WTC11 (cell line): ENCODE measurements at regions not wholly inside any gene's neighbourhood (a gene's known extent, or its start where the extent isn't known, plus 50 kb on each side); places are given as distances from the start of the nearest gene placed in this dataset.
A peak's percentile ranks its signal among the peaks of the same experiment; 100 is the strongest.

Experiments
- ATAC-seq: fragments of 200-7000 bp; cut with Tn5 transposase; 2 replicates; pipeline ENCODE4 v1.10.0; 2021; ENCODE audit warnings: mild to moderate bottlenecking, moderate library complexity
- CTCF ChIA-PET: fragments of 300-600 bp; sonication (Branson Sonifier 250); formaldehyde crosslinking; loops from one replicate; lab custom pipeline; 2021; ENCODE audit warnings: antibody characterized with exemption; lab: Charles Lee
- POLR2A ChIA-PET: fragments of 350-600 bp; sonication (Branson Sonifier 250); formaldehyde crosslinking; loops from one replicate; lab custom pipeline; 2021; ENCODE audit warnings: antibody characterized with exemption; lab: Charles Lee
- DNase-seq: peaks from one replicate; pipeline ENCODE4 v3.0.0; 2021; ENCODE audit warnings: low spot score
- H3K27ac Mint-ChIP-seq: 2 replicates; pipeline ENCODE4 v1.8.0; 2021; ENCODE audit warnings: mixed read lengths
- H3K27me3 Mint-ChIP-seq: 2 replicates; pipeline ENCODE4 v1.8.0; 2021; ENCODE audit warnings: low read depth, mild to moderate bottlenecking, moderate library complexity, mixed read lengths
- H3K36me3 Mint-ChIP-seq: 2 replicates; pipeline ENCODE4 v1.8.0; 2021; ENCODE audit warnings: mixed read lengths
- H3K4me1 Mint-ChIP-seq: 2 replicates; pipeline ENCODE4 v1.8.0; 2022; ENCODE audit warnings: mixed read lengths
- H3K4me3 Mint-ChIP-seq: 2 replicates; pipeline ENCODE4 v1.8.0; 2021; ENCODE audit warnings: mild to moderate bottlenecking, moderate library complexity, mixed read lengths
- H3K9me3 Mint-ChIP-seq: 2 replicates; pipeline ENCODE4 v1.8.0; 2021; ENCODE audit warnings: mixed read lengths
- CBFB ChIP-seq: sonication (generic); formaldehyde crosslinking; IDR thresholded peaks from 2 replicates; pipeline ENCODE4 v1.8.1; 2022; ENCODE audit warnings: mild to moderate bottlenecking, low read depth, missing genetic modification reagents
- CREM ChIP-seq: sonication (generic); formaldehyde crosslinking; IDR thresholded peaks from 2 replicates; pipeline ENCODE4 v1.8.1; 2022; ENCODE audit warnings: mild to moderate bottlenecking, missing genetic modification reagents, moderate library complexity
- MXD4 ChIP-seq: fragments of 250-450 bp; sonication (Bioruptor Pico); IDR thresholded peaks from 2 replicates; pipeline ENCODE4 v1.8.0; 2021; ENCODE audit warnings: mild to moderate bottlenecking, moderate library complexity, borderline replicate concordance
- SMAD3 ChIP-seq: sonication (generic); formaldehyde crosslinking; IDR thresholded peaks from 2 replicates; pipeline ENCODE4 v1.8.0; 2022; ENCODE audit warnings: missing genetic modification reagents, mild to moderate bottlenecking, borderline replicate concordance
- SOX15 ChIP-seq: fragments of 250-450 bp; sonication (Bioruptor Pico); IDR thresholded peaks from 2 replicates; pipeline ENCODE4 v1.9.0; 2021; ENCODE audit warnings: mild to moderate bottlenecking
- ZBTB21 ChIP-seq: sonication (generic); formaldehyde crosslinking; IDR thresholded peaks from 2 replicates; pipeline ENCODE4 v1.8.1; 2023; ENCODE audit warnings: mild to moderate bottlenecking, missing genetic modification reagents, borderline replicate concordance
- ZNF219 ChIP-seq: sonication (generic); formaldehyde crosslinking; IDR thresholded peaks from 2 replicates; pipeline ENCODE4 v1.8.0; 2023; ENCODE audit warnings: missing genetic modification reagents, mild to moderate bottlenecking, borderline replicate concordance
- ZNF263 ChIP-seq: sonication (generic); formaldehyde crosslinking; IDR thresholded peaks from 2 replicates; pipeline ENCODE4 v1.8.1; 2022; ENCODE audit warnings: low read depth, mild to moderate bottlenecking, moderate library complexity, missing genetic modification reagents
- ZNF671 ChIP-seq: fragments of 250-450 bp; sonication (Bioruptor Pico); IDR thresholded peaks from 2 replicates; pipeline ENCODE4 v1.8.0; 2021; ENCODE audit warnings: mild to moderate bottlenecking
- TF ChIP-seq, protein P1 (sequence below): sonication (generic); formaldehyde crosslinking; IDR thresholded peaks from 2 replicates; pipeline ENCODE4 v1.8.0; 2022; ENCODE audit warnings: mild to moderate bottlenecking, missing genetic modification reagents
- TF ChIP-seq, protein P2 (sequence below): sonication (generic); formaldehyde crosslinking; IDR thresholded peaks from 2 replicates; pipeline ENCODE4 v1.8.1; 2022; ENCODE audit warnings: mild to moderate bottlenecking, moderate library complexity, missing genetic modification reagents
- TF ChIP-seq, protein P3 (sequence below): fragments of 250-450 bp; sonication (Bioruptor Pico); IDR thresholded peaks from 2 replicates; pipeline ENCODE4 v1.9.0; 2021; ENCODE audit warnings: moderate library complexity, mild to moderate bottlenecking, inconsistent platforms, borderline replicate concordance
- TF ChIP-seq, protein P4 (sequence below): fragments of 250-450 bp; sonication (Bioruptor Pico); IDR thresholded peaks from 2 replicates; pipeline ENCODE4 v1.8.0; 2021; ENCODE audit warnings: mild to moderate bottlenecking
- TF ChIP-seq, protein P5 (sequence below): sonication (generic); formaldehyde crosslinking; IDR thresholded peaks from 2 replicates; pipeline ENCODE4 v1.8.0; 2022; ENCODE audit warnings: mild to moderate bottlenecking, missing genetic modification reagents
- TF ChIP-seq, protein P6 (sequence below): sonication (generic); formaldehyde crosslinking; IDR thresholded peaks from 2 replicates; pipeline ENCODE4 v1.8.0; 2023; ENCODE audit warnings: mild to moderate bottlenecking, missing genetic modification reagents
- TF ChIP-seq, protein P7 (sequence below): sonication (generic); formaldehyde crosslinking; IDR thresholded peaks from 2 replicates; pipeline ENCODE4 v1.8.0; 2022; ENCODE audit warnings: missing genetic modification reagents

DNA sequence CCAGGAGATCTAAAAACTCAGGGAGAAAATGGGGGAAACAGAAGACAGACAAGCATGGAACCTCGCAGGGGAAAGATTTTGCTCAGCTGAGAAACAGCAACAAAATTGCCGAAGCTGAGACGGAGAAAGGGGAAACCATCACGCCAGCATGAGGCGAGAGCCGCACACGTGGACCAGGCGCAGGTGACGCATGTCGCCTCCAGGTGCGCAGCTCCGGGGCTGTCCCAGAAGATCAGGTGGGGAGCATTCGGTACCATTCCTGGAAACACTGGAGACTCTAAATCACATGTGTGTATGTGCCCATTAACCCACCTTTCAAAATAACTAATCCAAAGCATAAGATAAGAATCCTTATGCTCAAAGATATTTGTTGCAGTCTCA, 121.7 kb downstream of the BRD1 start:
- peaks cover 7% of the 10 kb centered on the region for H3K4me1 Mint-ChIP-seq
- ATAC-seq (no peak), DNase-seq (peak; percentile 3)
- peaks cover 21% of the 10 kb centered on the region for H3K9me3 Mint-ChIP-seq
- peaks cover 3% of the 10 kb centered on the region for H3K36me3 Mint-ChIP-seq
- ChIA-PET POLR2A (no interaction called here), CTCF (no interaction called here)
- H3K27ac Mint-ChIP-seq: no peak overlapping the region
- TF ChIP-seq, protein P1, sequence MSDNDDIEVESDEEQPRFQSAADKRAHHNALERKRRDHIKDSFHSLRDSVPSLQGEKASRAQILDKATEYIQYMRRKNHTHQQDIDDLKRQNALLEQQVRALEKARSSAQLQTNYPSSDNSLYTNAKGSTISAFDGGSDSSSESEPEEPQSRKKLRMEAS: no peak
- TF ChIP-seq, protein P2, sequence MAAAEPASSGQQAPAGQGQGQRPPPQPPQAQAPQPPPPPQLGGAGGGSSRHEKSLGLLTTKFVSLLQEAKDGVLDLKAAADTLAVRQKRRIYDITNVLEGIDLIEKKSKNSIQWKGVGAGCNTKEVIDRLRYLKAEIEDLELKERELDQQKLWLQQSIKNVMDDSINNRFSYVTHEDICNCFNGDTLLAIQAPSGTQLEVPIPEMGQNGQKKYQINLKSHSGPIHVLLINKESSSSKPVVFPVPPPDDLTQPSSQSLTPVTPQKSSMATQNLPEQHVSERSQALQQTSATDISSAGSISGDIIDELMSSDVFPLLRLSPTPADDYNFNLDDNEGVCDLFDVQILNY (CRISPR knock-in tag): no peak
- TF ChIP-seq, protein P3, sequence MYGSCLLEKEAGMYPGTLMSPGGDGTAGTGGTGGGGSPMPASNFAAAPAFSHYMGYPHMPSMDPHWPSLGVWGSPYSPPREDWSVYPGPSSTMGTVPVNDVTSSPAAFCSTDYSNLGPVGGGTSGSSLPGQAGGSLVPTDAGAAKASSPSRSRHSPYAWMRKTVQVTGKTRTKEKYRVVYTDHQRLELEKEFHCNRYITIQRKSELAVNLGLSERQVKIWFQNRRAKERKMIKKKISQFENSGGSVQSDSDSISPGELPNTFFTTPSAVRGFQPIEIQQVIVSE: no peak
- TF ChIP-seq CBFB (no peak), ZNF263 (CRISPR knock-in tag) (no peak), ZBTB21 (no peak), SMAD3 (no peak), MXD4 (CRISPR knock-in tag) (no peak), ZNF219 (CRISPR knock-in tag) (no peak), ZNF671 (no peak), CREM (CRISPR knock-in tag) (no peak), SOX15 (no peak)
- TF ChIP-seq, protein P4, sequence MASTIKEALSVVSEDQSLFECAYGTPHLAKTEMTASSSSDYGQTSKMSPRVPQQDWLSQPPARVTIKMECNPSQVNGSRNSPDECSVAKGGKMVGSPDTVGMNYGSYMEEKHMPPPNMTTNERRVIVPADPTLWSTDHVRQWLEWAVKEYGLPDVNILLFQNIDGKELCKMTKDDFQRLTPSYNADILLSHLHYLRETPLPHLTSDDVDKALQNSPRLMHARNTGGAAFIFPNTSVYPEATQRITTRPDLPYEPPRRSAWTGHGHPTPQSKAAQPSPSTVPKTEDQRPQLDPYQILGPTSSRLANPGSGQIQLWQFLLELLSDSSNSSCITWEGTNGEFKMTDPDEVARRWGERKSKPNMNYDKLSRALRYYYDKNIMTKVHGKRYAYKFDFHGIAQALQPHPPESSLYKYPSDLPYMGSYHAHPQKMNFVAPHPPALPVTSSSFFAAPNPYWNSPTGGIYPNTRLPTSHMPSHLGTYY (CRISPR knock-in tag): no peak
- TF ChIP-seq, protein P5, sequence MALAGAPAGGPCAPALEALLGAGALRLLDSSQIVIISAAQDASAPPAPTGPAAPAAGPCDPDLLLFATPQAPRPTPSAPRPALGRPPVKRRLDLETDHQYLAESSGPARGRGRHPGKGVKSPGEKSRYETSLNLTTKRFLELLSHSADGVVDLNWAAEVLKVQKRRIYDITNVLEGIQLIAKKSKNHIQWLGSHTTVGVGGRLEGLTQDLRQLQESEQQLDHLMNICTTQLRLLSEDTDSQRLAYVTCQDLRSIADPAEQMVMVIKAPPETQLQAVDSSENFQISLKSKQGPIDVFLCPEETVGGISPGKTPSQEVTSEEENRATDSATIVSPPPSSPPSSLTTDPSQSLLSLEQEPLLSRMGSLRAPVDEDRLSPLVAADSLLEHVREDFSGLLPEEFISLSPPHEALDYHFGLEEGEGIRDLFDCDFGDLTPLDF (CRISPR knock-in tag): no peak
- TF ChIP-seq, protein P6, sequence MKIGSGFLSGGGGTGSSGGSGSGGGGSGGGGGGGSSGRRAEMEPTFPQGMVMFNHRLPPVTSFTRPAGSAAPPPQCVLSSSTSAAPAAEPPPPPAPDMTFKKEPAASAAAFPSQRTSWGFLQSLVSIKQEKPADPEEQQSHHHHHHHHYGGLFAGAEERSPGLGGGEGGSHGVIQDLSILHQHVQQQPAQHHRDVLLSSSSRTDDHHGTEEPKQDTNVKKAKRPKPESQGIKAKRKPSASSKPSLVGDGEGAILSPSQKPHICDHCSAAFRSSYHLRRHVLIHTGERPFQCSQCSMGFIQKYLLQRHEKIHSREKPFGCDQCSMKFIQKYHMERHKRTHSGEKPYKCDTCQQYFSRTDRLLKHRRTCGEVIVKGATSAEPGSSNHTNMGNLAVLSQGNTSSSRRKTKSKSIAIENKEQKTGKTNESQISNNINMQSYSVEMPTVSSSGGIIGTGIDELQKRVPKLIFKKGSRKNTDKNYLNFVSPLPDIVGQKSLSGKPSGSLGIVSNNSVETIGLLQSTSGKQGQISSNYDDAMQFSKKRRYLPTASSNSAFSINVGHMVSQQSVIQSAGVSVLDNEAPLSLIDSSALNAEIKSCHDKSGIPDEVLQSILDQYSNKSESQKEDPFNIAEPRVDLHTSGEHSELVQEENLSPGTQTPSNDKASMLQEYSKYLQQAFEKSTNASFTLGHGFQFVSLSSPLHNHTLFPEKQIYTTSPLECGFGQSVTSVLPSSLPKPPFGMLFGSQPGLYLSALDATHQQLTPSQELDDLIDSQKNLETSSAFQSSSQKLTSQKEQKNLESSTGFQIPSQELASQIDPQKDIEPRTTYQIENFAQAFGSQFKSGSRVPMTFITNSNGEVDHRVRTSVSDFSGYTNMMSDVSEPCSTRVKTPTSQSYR (CRISPR knock-in tag): no peak
- TF ChIP-seq, protein P7, sequence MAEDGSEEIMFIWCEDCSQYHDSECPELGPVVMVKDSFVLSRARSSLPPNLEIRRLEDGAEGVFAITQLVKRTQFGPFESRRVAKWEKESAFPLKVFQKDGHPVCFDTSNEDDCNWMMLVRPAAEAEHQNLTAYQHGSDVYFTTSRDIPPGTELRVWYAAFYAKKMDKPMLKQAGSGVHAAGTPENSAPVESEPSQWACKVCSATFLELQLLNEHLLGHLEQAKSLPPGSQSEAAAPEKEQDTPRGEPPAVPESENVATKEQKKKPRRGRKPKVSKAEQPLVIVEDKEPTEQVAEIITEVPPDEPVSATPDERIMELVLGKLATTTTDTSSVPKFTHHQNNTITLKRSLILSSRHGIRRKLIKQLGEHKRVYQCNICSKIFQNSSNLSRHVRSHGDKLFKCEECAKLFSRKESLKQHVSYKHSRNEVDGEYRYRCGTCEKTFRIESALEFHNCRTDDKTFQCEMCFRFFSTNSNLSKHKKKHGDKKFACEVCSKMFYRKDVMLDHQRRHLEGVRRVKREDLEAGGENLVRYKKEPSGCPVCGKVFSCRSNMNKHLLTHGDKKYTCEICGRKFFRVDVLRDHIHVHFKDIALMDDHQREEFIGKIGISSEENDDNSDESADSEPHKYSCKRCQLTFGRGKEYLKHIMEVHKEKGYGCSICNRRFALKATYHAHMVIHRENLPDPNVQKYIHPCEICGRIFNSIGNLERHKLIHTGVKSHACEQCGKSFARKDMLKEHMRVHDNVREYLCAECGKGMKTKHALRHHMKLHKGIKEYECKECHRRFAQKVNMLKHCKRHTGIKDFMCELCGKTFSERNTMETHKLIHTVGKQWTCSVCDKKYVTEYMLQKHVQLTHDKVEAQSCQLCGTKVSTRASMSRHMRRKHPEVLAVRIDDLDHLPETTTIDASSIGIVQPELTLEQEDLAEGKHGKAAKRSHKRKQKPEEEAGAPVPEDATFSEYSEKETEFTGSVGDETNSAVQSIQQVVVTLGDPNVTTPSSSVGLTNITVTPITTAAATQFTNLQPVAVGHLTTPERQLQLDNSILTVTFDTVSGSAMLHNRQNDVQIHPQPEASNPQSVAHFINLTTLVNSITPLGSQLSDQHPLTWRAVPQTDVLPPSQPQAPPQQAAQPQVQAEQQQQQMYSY (CRISPR knock-in tag): no peak
- H3K27me3 Mint-ChIP-seq: no peaks in the 10 kb centered on the region; the same call in 1 of the 2 replicates
- H3K4me3 Mint-ChIP-seq: no peak overlapping the region
